Epithelial cell of esophagus (primary cell): ENCODE measurements at regions not wholly inside any gene's neighbourhood (a gene's known extent, or its start where the extent isn't known, plus 50 kb on each side); places are given as distances from the start of the nearest gene placed in this dataset.

ENCODE experiments used
- DNase-seq: peaks from one replicate; pipeline ENCODE4 v3.0.0; 2010; ENCODE audit warnings: low read depth
- H3K4me3 ChIP-seq: 2 replicates; pipeline ENCODE4 v1.5.1; 2011; ENCODE audit warnings: mild to moderate bottlenecking, low read length, control low read depth
- CTCF ChIP-seq: IDR thresholded peaks from 2 replicates; pipeline ENCODE4 v1.5.1; 2011; ENCODE audit warnings: low read depth, mild to moderate bottlenecking, low read length, control low read depth, inconsistent platforms; ENCODE audit not compliant: insufficient read depth; ENCODE audit errors: missing control alignments

- no peak for TF ChIP-seq CTCF
- no peak for DNase-seq
- no peak overlapping the region for H3K4me3 ChIP-seq
Measured at GRCh38 chr4:22637306-22637705, 55.4 kb upstream of the GBA3 start.
